ENCODE measurements at regions not wholly inside any gene's neighbourhood (a gene's known extent, or its start where the extent isn't known, plus 50 kb on each side); places are given as distances from the start of the nearest gene placed in this dataset.

GRCh38 chr3:174477491-174477890, 381.6 kb upstream of the NAALADL2 start:
- no TSS peak for BruUV-seq (replicated peaks)
- POLR2A ChIA-PET, result no interaction called here
- no peaks in the 10 kb centered on the region for H3K27me3 ChIP-seq (replicated peaks in 1 of 2; ENCODE audit: control insufficient read depth in 2 of 2, insufficient read depth in 2 of 2, low read length in 1 of 2)
- no peak for ATAC-seq
- 10% methylated on average over 1 of the region's 1 CpG for WGBS (ENCODE audit: insufficient coverage, insufficient replicate concordance, low lambda C conversion rate, missing lambda C conversion rate)
- RAD21 ChIA-PET (ENCODE audit: unreplicated experiment), result no interaction called here
- intact Hi-C loops (cut with micrococcal nuclease; ENCODE audit: unreplicated experiment), result no loop called here
- H3K4me3 ChIP-seq, result no peak overlapping the region
- SMC1A ChIA-PET (ENCODE audit: uncharacterized antibody, unreplicated experiment), result no interaction called here
- CTCF ChIA-PET, result no interaction called here
- FAIRE-seq, result peak; percentile 56
- no peaks in the 10 kb centered on the region for H3K4me1 ChIP-seq (ENCODE audit: control insufficient read depth, insufficient read depth, low read length)
- no peak overlapping the region for H3K4me2 ChIP-seq (ENCODE audit: control insufficient read depth, insufficient read depth)
- no peaks in the 10 kb centered on the region for H4K20me1 ChIP-seq (ENCODE audit: control insufficient read depth, insufficient read depth)
- no peaks in the 10 kb centered on the region for H3K9me3 ChIP-seq (replicated peaks; ENCODE audit: control insufficient read depth, insufficient read depth, low read length)
- H3K9ac ChIP-seq (ENCODE audit: control insufficient read depth, insufficient read depth, low read length), result no peak overlapping the region
- TF ChIP-seq NFYA (IDR thresholded peaks at IDR 0.05; ENCODE audit: borderline replicate concordance, low read depth, low read length) (no peak), SIN3A (IDR thresholded peaks at IDR 0.05; ENCODE audit: low read depth, low read length) (no peak), EED (IDR thresholded peaks at IDR 0.05; ENCODE audit: low read depth) (no peak), MYC (IDR thresholded peaks at IDR 0.05; ENCODE audit: insufficient read depth, insufficient read length, insufficient replicate concordance, low read length, severe bottlenecking) (no peak), IKZF1 (conservative IDR thresholded peaks at IDR 0.05) (no peak), ZSCAN29 (IDR thresholded peaks at IDR 0.05) (no peak)
- H3K79me2 ChIP-seq (ENCODE audit: control insufficient read depth, insufficient read depth, low read length), result no peaks in the 10 kb centered on the region
- no peak overlapping the region for H3K27ac ChIP-seq (ENCODE audit: control insufficient read depth, insufficient read depth)
- no peak for DNase-seq (ENCODE audit: low read depth, low spot score)
- no peaks in the 10 kb centered on the region for H3K36me3 ChIP-seq (ENCODE audit: control insufficient read depth in 2 of 2, insufficient read depth in 2 of 2, low read length in 1 of 2)
- in situ Hi-C loops (cut with MboI), result no loop called here
- no peak overlapping the region for H2AFZ ChIP-seq (ENCODE audit: control insufficient read depth, low read depth, low read length)

DNA sequence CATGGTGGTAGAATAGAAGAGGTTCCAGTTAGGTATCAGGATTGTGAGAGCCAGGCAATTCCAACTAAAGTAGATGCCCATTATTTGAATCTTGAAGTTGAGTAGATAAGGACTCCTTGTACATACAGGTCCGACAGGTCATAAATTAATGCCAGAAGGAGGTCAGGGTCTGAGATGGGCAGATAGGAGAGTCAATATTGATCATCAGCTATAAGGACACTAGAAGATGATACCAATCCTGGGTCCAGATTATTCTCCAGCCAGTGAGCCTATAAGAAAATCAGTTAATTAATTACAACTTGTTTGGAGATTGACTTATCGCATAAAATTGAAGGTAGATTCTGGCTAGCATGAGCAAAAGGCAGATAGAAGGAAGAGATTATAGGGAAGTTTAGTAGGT, 378.4 kb upstream of the NAALADL2 start:
- no peak for ATAC-seq
- no TSS peak for BruUV-seq (replicated peaks)

More for the DNA sequence above, 378.4 kb upstream of the NAALADL2 start:
- ChIA-PET POLR2A (no interaction called here), RAD21 (ENCODE audit: unreplicated experiment) (no interaction called here), CTCF (no interaction called here), SMC1A (ENCODE audit: uncharacterized antibody, unreplicated experiment) (no interaction called here)
- no peaks in the 10 kb centered on the region for H3K9me3 ChIP-seq (replicated peaks; ENCODE audit: control insufficient read depth, insufficient read depth, low read length)
- H3K4me2 ChIP-seq (ENCODE audit: control insufficient read depth, insufficient read depth), result no peak overlapping the region
- no peak overlapping the region for H3K27ac ChIP-seq (ENCODE audit: control insufficient read depth, insufficient read depth)
- intact Hi-C loops (cut with micrococcal nuclease; ENCODE audit: unreplicated experiment) (no loop called here), in situ Hi-C loops (cut with MboI) (no loop called here)
- no peaks in the 10 kb centered on the region for H3K4me1 ChIP-seq (ENCODE audit: control insufficient read depth, insufficient read depth, low read length)
- H3K79me2 ChIP-seq (ENCODE audit: control insufficient read depth, insufficient read depth, low read length), result no peaks in the 10 kb centered on the region
- H4K20me1 ChIP-seq (ENCODE audit: control insufficient read depth, insufficient read depth), result no peaks in the 10 kb centered on the region
- no peak overlapping the region for H3K4me3 ChIP-seq
- H3K36me3 ChIP-seq (ENCODE audit: control insufficient read depth in 2 of 2, insufficient read depth in 2 of 2, low read length in 1 of 2), result no peaks in the 10 kb centered on the region
- no peak for FAIRE-seq
- H3K9ac ChIP-seq (ENCODE audit: control insufficient read depth, insufficient read depth, low read length), result no peak overlapping the region
- no peak for DNase-seq (ENCODE audit: low read depth, low spot score)
- H2AFZ ChIP-seq (ENCODE audit: control insufficient read depth, low read depth, low read length), result no peak overlapping the region
- TF ChIP-seq IRF3 (IDR thresholded peaks at IDR 0.05) (no peak), SMARCA5 (IDR thresholded peaks at IDR 0.05) (no peak), EED (IDR thresholded peaks at IDR 0.05; ENCODE audit: low read depth) (no peak), YY1 (IDR thresholded peaks at IDR 0.05; ENCODE audit: low read depth, low read length) (no peak), STAT1 (conservative IDR thresholded peaks at IDR 0.05) (no peak), GABPA (IDR thresholded peaks at IDR 0.05; ENCODE audit: low read depth) (no peak), KLF5 (IDR thresholded peaks at IDR 0.05; ENCODE audit: partially characterized antibody) (no peak), LARP7 (IDR thresholded peaks at IDR 0.05) (no peak), JUNB (IDR thresholded peaks at IDR 0.05) (no peak)
- TF ChIP-seq, protein P1, sequence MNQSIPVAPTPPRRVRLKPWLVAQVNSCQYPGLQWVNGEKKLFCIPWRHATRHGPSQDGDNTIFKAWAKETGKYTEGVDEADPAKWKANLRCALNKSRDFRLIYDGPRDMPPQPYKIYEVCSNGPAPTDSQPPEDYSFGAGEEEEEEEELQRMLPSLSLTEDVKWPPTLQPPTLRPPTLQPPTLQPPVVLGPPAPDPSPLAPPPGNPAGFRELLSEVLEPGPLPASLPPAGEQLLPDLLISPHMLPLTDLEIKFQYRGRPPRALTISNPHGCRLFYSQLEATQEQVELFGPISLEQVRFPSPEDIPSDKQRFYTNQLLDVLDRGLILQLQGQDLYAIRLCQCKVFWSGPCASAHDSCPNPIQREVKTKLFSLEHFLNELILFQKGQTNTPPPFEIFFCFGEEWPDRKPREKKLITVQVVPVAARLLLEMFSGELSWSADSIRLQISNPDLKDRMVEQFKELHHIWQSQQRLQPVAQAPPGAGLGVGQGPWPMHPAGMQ (IDR thresholded peaks at IDR 0.05; ENCODE audit: borderline replicate concordance), result no peak
- no peaks in the 10 kb centered on the region for H3K27me3 ChIP-seq (replicated peaks in 1 of 2; ENCODE audit: control insufficient read depth in 2 of 2, insufficient read depth in 2 of 2, low read length in 1 of 2)
- 43% methylated on average over 2 of the region's 2 CpGs for WGBS (ENCODE audit: insufficient coverage, insufficient replicate concordance, low lambda C conversion rate, missing lambda C conversion rate)
